CD4-positive, alpha-beta T cell (primary cell): ENCODE measurements at regions not wholly inside any gene's neighbourhood (a gene's known extent, or its start where the extent isn't known, plus 50 kb on each side); places are given as distances from the start of the nearest gene placed in this dataset.

Experiments
- ATAC-seq: fragments of 200-7000 bp; cut with Tn5 transposase; one replicate; pipeline ENCODE4 v1.10.0; 2022; ENCODE audit warnings: mild to moderate bottlenecking; ENCODE audit not compliant: poor library complexity
- CTCF ChIA-PET: fragments of 350-600 bp; sonication (Branson Sonifier 250); formaldehyde crosslinking; loops from one replicate; lab custom pipeline; 2021; ENCODE audit warnings: antibody characterized with exemption, inconsistent platforms; lab: Charles Lee
- POLR2A ChIA-PET: fragments of 350-600 bp; sonication (Branson Sonifier 250); formaldehyde crosslinking; loops from one replicate; lab custom pipeline; 2021; ENCODE audit warnings: antibody characterized with exemption, inconsistent platforms; lab: Charles Lee
- DNase-seq, 14 experiments: peaks; one replicate each; pipeline ENCODE4 v3.0.0-alpha.2; 2013 to 2020; ENCODE audit warnings: mixed read lengths in 2 of 14
- H3K27ac ChIP-seq, 2 donors: one replicate each; pipeline versions ENCODE4 v1.5.1 to v1.7.0; 2013; ENCODE audit warnings: low read length in 2 of 2, low read depth in 1 of 2, mild to moderate bottlenecking in 1 of 2
- H3K27me3 ChIP-seq, 2 experiments: 1 replicate in 1 of 2; 2 replicates in 1 of 2; pipeline versions ENCODE4 v1.6.1 to v1.7.0; 2013; ENCODE audit warnings: low read length in 2 of 2, control low read depth in 1 of 2, mild to moderate bottlenecking in 1 of 2, moderate library complexity in 1 of 2; ENCODE audit not compliant: insufficient read depth in 2 of 2, control insufficient read depth in 1 of 2
- H3K36me3 ChIP-seq: one replicate; pipeline ENCODE4 v1.6.1; 2013; ENCODE audit warnings: low read length, control low read depth; ENCODE audit not compliant: insufficient read depth
- H3K4me1 ChIP-seq: one replicate; pipeline ENCODE4 v1.6.1; 2013; ENCODE audit warnings: low read length, control low read depth; ENCODE audit not compliant: insufficient read depth
- H3K4me3 ChIP-seq: one replicate; pipeline ENCODE4 v1.5.1; 2013; ENCODE audit warnings: mild to moderate bottlenecking, low read length, moderate library complexity
- H3K9me3 ChIP-seq, 2 experiments: 1 replicate in 1 of 2; 2 replicates in 1 of 2; pipeline versions ENCODE4 v1.6.1 to v1.7.0; 2013; ENCODE audit warnings: low read length in 2 of 2, mild to moderate bottlenecking in 2 of 2, control low read depth in 1 of 2, moderate library complexity in 1 of 2; ENCODE audit not compliant: control insufficient read depth in 1 of 2, insufficient read depth in 1 of 2
- H3K27ac Mint-ChIP-seq: one replicate; pipeline ENCODE4 v1.8.0; 2020; ENCODE audit warnings: mixed read lengths
- H3K27me3 Mint-ChIP-seq: one replicate; pipeline ENCODE4 v1.8.0; 2021; ENCODE audit warnings: mixed read lengths
- H3K36me3 Mint-ChIP-seq: one replicate; pipeline ENCODE4 v1.8.0; 2021; ENCODE audit warnings: low read depth, mixed read lengths
- H3K4me1 Mint-ChIP-seq: one replicate; pipeline ENCODE4 v1.8.0; 2021; ENCODE audit warnings: low read depth, mixed read lengths
- H3K4me3 Mint-ChIP-seq: one replicate; pipeline ENCODE4 v1.8.0; 2020; ENCODE audit warnings: mild to moderate bottlenecking, mixed read lengths
- H3K9me3 Mint-ChIP-seq: one replicate; pipeline ENCODE4 v1.8.0; 2020; ENCODE audit warnings: mixed read lengths
- CTCF ChIP-seq: fragments of 200-600 bp; IDR thresholded peaks from one replicate; pipeline ENCODE4 v1.8.0; 2022; ENCODE audit warnings: antibody characterized with exemption, mild to moderate bottlenecking
- intact Hi-C, 2 experiments: fragments of 100-400 bp; cut with DNase I in 1 of 2; cut with micrococcal nuclease in 1 of 2; formaldehyde crosslinking; loops; one replicate each; pipeline versions ENCODE4 v1.15.1 to v1.9.0; 2023 to 2025; cut with DNase I, micrococcal nuclease

- TF ChIP-seq CTCF, result no peak
- H3K36me3 ChIP-seq, result no peaks in the 10 kb centered on the region
- H3K9me3 ChIP-seq, result no peaks in the 10 kb centered on the region
- POLR2A ChIA-PET, result no interaction called here
- H3K27ac ChIP-seq, result no peak overlapping the region
- no peak for ATAC-seq
- Mint-ChIP-seq H3K27ac (no peak overlapping the region), H3K4me1 (no peaks in the 10 kb centered on the region), H3K4me3 (no peak overlapping the region), H3K9me3 (peaks cover 2% of the 10 kb centered on the region), H3K27me3 (no peaks in the 10 kb centered on the region), H3K36me3 (no peaks in the 10 kb centered on the region)
- intact Hi-C loops, result no loop called here
- no peaks in the 10 kb centered on the region for H3K4me1 ChIP-seq
- DNase-seq, result no peak
- H3K4me3 ChIP-seq, result no peak overlapping the region
- CTCF ChIA-PET, result no interaction called here
- no peaks in the 10 kb centered on the region for H3K27me3 ChIP-seq
Observed at GRCh38 chr11:16555956-16556355, 182.5 kb upstream of the C11orf58 start.

- no peaks in the 10 kb centered on the region for H3K4me1 Mint-ChIP-seq
- Histone ChIP-seq H3K27ac (no peak overlapping the region), H3K4me3 (no peak overlapping the region), H3K9me3 (no peaks in the 10 kb centered on the region), H3K27me3 (no peaks in the 10 kb centered on the region), H3K36me3 (no peaks in the 10 kb centered on the region), H3K4me1 (no peaks in the 10 kb centered on the region)
- TF ChIP-seq CTCF, result no peak
- ChIA-PET POLR2A (no interaction called here), CTCF (no interaction called here)
- no peak for ATAC-seq
- no peak overlapping the region for H3K4me3 Mint-ChIP-seq
- no peaks in the 10 kb centered on the region for H3K36me3 Mint-ChIP-seq
- H3K27me3 Mint-ChIP-seq, result no peaks in the 10 kb centered on the region
- no peak overlapping the region for H3K27ac Mint-ChIP-seq
- H3K9me3 Mint-ChIP-seq, result peaks cover 7% of the 10 kb centered on the region
- no peak for DNase-seq
- intact Hi-C loops, result no loop called here
Observed at GRCh38 chr11:16554361-16554760, 184.1 kb upstream of the C11orf58 start.

- ChIA-PET POLR2A (no interaction called here), CTCF (no interaction called here)
- Mint-ChIP-seq H3K36me3 (no peaks in the 10 kb centered on the region), H3K27me3 (no peaks in the 10 kb centered on the region), H3K9me3 (peaks cover 8% of the 10 kb centered on the region), H3K27ac (no peak overlapping the region), H3K4me1 (no peaks in the 10 kb centered on the region), H3K4me3 (no peak overlapping the region)
- intact Hi-C loops, result no loop called here
- Histone ChIP-seq H3K36me3 (no peaks in the 10 kb centered on the region), H3K27me3 (no peaks in the 10 kb centered on the region), H3K9me3 (peaks cover 0 to 4% of the 10 kb centered on the region in 2 experiments), H3K4me1 (no peaks in the 10 kb centered on the region), H3K4me3 (no peak overlapping the region), H3K27ac (no peak overlapping the region)
- DNase-seq (no peak), ATAC-seq (no peak)
- no peak for TF ChIP-seq CTCF
Observed at GRCh38 chr11:16547879-16548278, 190.6 kb upstream of the C11orf58 start.
